K562 (cell line): ENCODE measurements at regions not wholly inside any gene's neighbourhood (a gene's known extent, or its start where the extent isn't known, plus 50 kb on each side); places are given as distances from the start of the nearest gene placed in this dataset.

Experiments used
- ATAC-seq: fragments of 200-7000 bp; cut with Tn5 transposase; 3 replicates; pipeline ENCODE4 v1.9.1; 2020; ENCODE audit warnings: moderate library complexity
- BruUV-seq: library from RNA; stranded (reverse); fragments of 400-500 nt; replicated peaks from 2 replicates; lab custom pipeline; 2021; lab: Mats Ljungman, UMichigan
- CTCF ChIA-PET: fragments of 300-600 bp; formaldehyde crosslinking; extraction: SDS; loops from one replicate; lab custom pipeline; 2021; ENCODE audit warnings: low intra/inter-chr PET ratio; lab: Yijun Ruan, JAX
- POLR2A ChIA-PET: fragments of 300-600, 350-650 bp; sonication (Branson Sonifier 250); formaldehyde crosslinking; extraction: SDS; loops from one replicate; lab custom pipeline; 2021; ENCODE audit warnings: antibody characterized with exemption, inconsistent platforms; lab: Yijun Ruan, JAX
- DNase-seq, 4 experiments: peaks; one replicate each; pipeline versions ENCODE4 v3.0.0 to v3.0.0-alpha.2; 2011 to 2018; ENCODE audit warnings: low spot score in 3 of 4, mixed read lengths in 3 of 4; ENCODE audit errors: extremely low read depth in 1 of 4
- FAIRE-seq: peaks from 2 replicates; lab custom pipeline; 2011; peaks lifted over from hg19 to GRCh38; lab: Jason Lieb, UNC
- H2AFZ ChIP-seq: 2 replicates; pipeline ENCODE4 v1.6.0; 2011; ENCODE audit warnings: low read depth, low read length, control low read depth, inconsistent platforms
- H3K27ac ChIP-seq: fragments of 200-600 bp; 3 replicates; pipeline ENCODE4 v1.8.0; 2011; ENCODE audit warnings: low read depth, mild to moderate bottlenecking, control low read depth, inconsistent platforms, low read length, moderate library complexity, mixed read lengths; ENCODE audit errors: extremely low read depth
- H3K27me3 ChIP-seq, 2 experiments: fragments of 300-600 bp in 1 of 2; 2 replicates in 1 of 2; 3 replicates in 1 of 2; pipeline versions ENCODE4 v1.6.0 to v1.8.0; 2011; ENCODE audit warnings: inconsistent platforms in 2 of 2, low read length in 2 of 2, mild to moderate bottlenecking in 1 of 2, mixed read lengths in 1 of 2, moderate library complexity in 1 of 2; ENCODE audit not compliant: control insufficient read depth in 2 of 2, insufficient read depth in 2 of 2
- H3K36me3 ChIP-seq: fragments of 300-600 bp; 3 replicates; pipeline ENCODE4 v1.8.0; 2011; ENCODE audit warnings: mild to moderate bottlenecking, low read length, inconsistent platforms; ENCODE audit not compliant: control insufficient read depth, insufficient read depth
- H3K4me1 ChIP-seq, 2 experiments: fragments of 200-600 bp in 1 of 2; replicated peaks in 1 of 2; 2 replicates in 1 of 2; 3 replicates in 1 of 2; pipeline versions ENCODE4 v1.5.1 to v1.8.0; 2011; ENCODE audit warnings: inconsistent platforms in 2 of 2, low read length in 2 of 2, mild to moderate bottlenecking in 1 of 2, mixed read lengths in 1 of 2, moderate library complexity in 1 of 2; ENCODE audit not compliant: control insufficient read depth in 2 of 2, insufficient read depth in 2 of 2
- H3K4me2 ChIP-seq: 2 replicates; pipeline ENCODE4 v1.6.1; 2011; ENCODE audit warnings: low read length, control low read depth, inconsistent platforms, mixed read lengths; ENCODE audit not compliant: insufficient read depth
- H3K4me3 ChIP-seq: fragments of 200-600 bp; sonication (generic), shearing (Covaris generic); 2 replicates; pipeline ENCODE4 v1.5.1; 2016; ENCODE audit warnings: control low read depth, inconsistent platforms
- H3K79me2 ChIP-seq: fragments of 200-600 bp; 3 replicates; pipeline ENCODE4 v1.8.0; 2011; ENCODE audit warnings: low read length, inconsistent platforms; ENCODE audit not compliant: control insufficient read depth, insufficient read depth
- H3K9ac ChIP-seq, 2 experiments: 2 replicates each; pipeline versions ENCODE4 v1.6.0 to v1.6.1; 2011; ENCODE audit warnings: low read depth in 2 of 2, low read length in 2 of 2, control low read depth in 1 of 2, inconsistent platforms in 1 of 2, mild to moderate bottlenecking in 1 of 2, mixed read lengths in 1 of 2; ENCODE audit not compliant: insufficient read depth in 1 of 2
- H3K9me1 ChIP-seq: one replicate; pipeline ENCODE4 v1.6.0; 2011; ENCODE audit warnings: inconsistent platforms, mild to moderate bottlenecking, low read length, moderate library complexity; ENCODE audit not compliant: control insufficient read depth, insufficient read depth
- H3K9me3 ChIP-seq: replicated peaks from 2 replicates; pipeline ENCODE4 v1.5.1; 2011; ENCODE audit warnings: low read depth, low read length, inconsistent platforms; ENCODE audit not compliant: control insufficient read depth, insufficient read depth
- H4K20me1 ChIP-seq: replicated peaks from 2 replicates; pipeline ENCODE4 v1.6.1; 2011; ENCODE audit warnings: low read length, inconsistent platforms, mixed read lengths; ENCODE audit not compliant: control insufficient read depth, insufficient read depth
- PTTG1 ChIP-seq: fragments of 450-650 bp; IDR thresholded peaks from 2 replicates; pipeline ENCODE4 v1.6.1; 2016; ENCODE audit warnings: low read depth, mild to moderate bottlenecking, missing genetic modification characterization, missing compliant biosample characterization
- STAT5B ChIP-seq: fragments of 250-450 bp; sonication (Bioruptor Pico); IDR thresholded peaks from 2 replicates; pipeline ENCODE4 v1.8.0; 2021; ENCODE audit warnings: mild to moderate bottlenecking, inconsistent platforms
- ZNF274 ChIP-seq: IDR thresholded peaks from 2 replicates; pipeline ENCODE4 v1.6.1; 2011; ENCODE audit warnings: low read depth, mild to moderate bottlenecking, low read length, moderate library complexity, borderline replicate concordance
- WGBS: fragments of 100-300 bp; shearing (Covaris generic); methylation state at CpG from one replicate; pipeline ENCODE4 v1.1.6; 2016; ENCODE audit warnings: low coverage, mixed read lengths; ENCODE audit not compliant: insufficient coverage; ENCODE audit errors: missing lambda C conversion rate; 5-methylcytosine and 5-hydroxymethylcytosine counted together
- in situ Hi-C: fragments of 300-500 bp; cut with MboI; formaldehyde crosslinking; loops from 4 replicates; pipeline ENCODE4 v1.15.0; 2018; ENCODE audit warnings: inconsistent platforms, mixed read lengths
- intact Hi-C: fragments of 100-400 bp; cut with micrococcal nuclease; formaldehyde crosslinking; loops from 2 replicates; pipeline ENCODE4 v1.14.2; 2022

GRCh38 chr5:111948092-111948841, 191.3 kb upstream of the NREP start:
- 1% methylated on average over 4 of the region's 4 CpGs for WGBS
- Histone ChIP-seq H4K20me1 (no peaks in the 10 kb centered on the region), H3K9me1 (no peaks in the 10 kb centered on the region), H3K27ac (no peak overlapping the region), H3K4me2 (no peak overlapping the region), H3K4me1 (no peaks in the 10 kb centered on the region), H3K27me3 (no peaks in the 10 kb centered on the region), H2AFZ (no peak overlapping the region), H3K36me3 (no peaks in the 10 kb centered on the region), H3K79me2 (no peaks in the 10 kb centered on the region), H3K4me3 (no peak overlapping the region), H3K9me3 (no peaks in the 10 kb centered on the region; the same call in 1 of the 2 replicates), H3K9ac (no peak overlapping the region)
- TF ChIP-seq STAT5B (CRISPR knock-in tag): no peak
- CTCF ChIA-PET: interaction anchor here (0.6 kb wide), 1 partner anchor 22 kb away, joined by 3 read pairs; no protein-coding TSS in a partner anchor
- ATAC-seq (no peak), DNase-seq (no peak), FAIRE-seq (no peak)
- intact Hi-C loops: no loop called here
- POLR2A ChIA-PET: no interaction called here
- no TSS peak for BruUV-seq
- in situ Hi-C loops: no loop called here

GRCh38 chr5:111946556-111946955, 189.6 kb upstream of the NREP start:
- H3K36me3 ChIP-seq: no peaks in the 10 kb centered on the region
- no peak for TF ChIP-seq ZNF274
- no peak for TF ChIP-seq PTTG1 (tag)
- TF ChIP-seq, all 486 proteins: peak for 0
- CTCF ChIA-PET: no interaction called here
- no peaks in the 10 kb centered on the region for H3K27me3 ChIP-seq
- H3K4me2 ChIP-seq: no peak overlapping the region
- 3% methylated on average over 2 of the region's 2 CpGs for WGBS
- intact Hi-C loops: no loop called here
- H3K79me2 ChIP-seq: no peaks in the 10 kb centered on the region
- no peak overlapping the region for H3K27ac ChIP-seq
- BruUV-seq: no TSS peak
- no peaks in the 10 kb centered on the region for H3K4me1 ChIP-seq
- in situ Hi-C loops: no loop called here
- no peak overlapping the region for H3K9ac ChIP-seq
- POLR2A ChIA-PET: no interaction called here
- H4K20me1 ChIP-seq: no peaks in the 10 kb centered on the region
- no peak for DNase-seq
- H3K9me3 ChIP-seq: no peaks in the 10 kb centered on the region
- no peaks in the 10 kb centered on the region for H3K9me1 ChIP-seq
- no peak for ATAC-seq
- FAIRE-seq: no peak
- no peak overlapping the region for H3K4me3 ChIP-seq
- no peak overlapping the region for H2AFZ ChIP-seq
